ENCODE measurements at regions not wholly inside any gene's neighbourhood (a gene's known extent, or its start where the extent isn't known, plus 50 kb on each side); places are given as distances from the start of the nearest gene placed in this dataset.

- POLR2A ChIA-PET (ENCODE audit: unreplicated experiment), result no interaction called here
These were observed 1029.1 kb upstream of the MANEA start for GRCh38 chr6:94548201-94548600.

GRCh38 chr6:94535798-94536197, 1041.5 kb upstream of the MANEA start:
- Histone ChIP-seq H3K4me1 (replicated peaks; ENCODE audit: insufficient read depth) (no peaks in the 10 kb centered on the region), H3K36me3 (ENCODE audit: low read depth) (no peaks in the 10 kb centered on the region), H4K20me1 (ENCODE audit: insufficient read depth) (no peaks in the 10 kb centered on the region), H3K9me2 (ENCODE audit: insufficient read depth) (no peaks in the 10 kb centered on the region), H3K79me2 (ENCODE audit: low read depth) (no peaks in the 10 kb centered on the region), H3F3A (ENCODE audit: insufficient read depth, low read depth) (no peaks in the 10 kb centered on the region), H3K27me3 (ENCODE audit: insufficient read depth, low read depth) (no peaks in the 10 kb centered on the region), H3K4me3 (no peak overlapping the region), H3K4me2 (no peak overlapping the region), H2AFZ (no peak overlapping the region), H3K9me3 (ENCODE audit: insufficient read depth, low read depth) (no peaks in the 10 kb centered on the region; the same call in 1 of the 2 replicates), H3K27ac (no peak overlapping the region)
- BruUV-seq (replicated peaks), result no TSS peak
- TF ChIP-seq, protein P1, sequence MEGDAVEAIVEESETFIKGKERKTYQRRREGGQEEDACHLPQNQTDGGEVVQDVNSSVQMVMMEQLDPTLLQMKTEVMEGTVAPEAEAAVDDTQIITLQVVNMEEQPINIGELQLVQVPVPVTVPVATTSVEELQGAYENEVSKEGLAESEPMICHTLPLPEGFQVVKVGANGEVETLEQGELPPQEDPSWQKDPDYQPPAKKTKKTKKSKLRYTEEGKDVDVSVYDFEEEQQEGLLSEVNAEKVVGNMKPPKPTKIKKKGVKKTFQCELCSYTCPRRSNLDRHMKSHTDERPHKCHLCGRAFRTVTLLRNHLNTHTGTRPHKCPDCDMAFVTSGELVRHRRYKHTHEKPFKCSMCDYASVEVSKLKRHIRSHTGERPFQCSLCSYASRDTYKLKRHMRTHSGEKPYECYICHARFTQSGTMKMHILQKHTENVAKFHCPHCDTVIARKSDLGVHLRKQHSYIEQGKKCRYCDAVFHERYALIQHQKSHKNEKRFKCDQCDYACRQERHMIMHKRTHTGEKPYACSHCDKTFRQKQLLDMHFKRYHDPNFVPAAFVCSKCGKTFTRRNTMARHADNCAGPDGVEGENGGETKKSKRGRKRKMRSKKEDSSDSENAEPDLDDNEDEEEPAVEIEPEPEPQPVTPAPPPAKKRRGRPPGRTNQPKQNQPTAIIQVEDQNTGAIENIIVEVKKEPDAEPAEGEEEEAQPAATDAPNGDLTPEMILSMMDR (conservative IDR thresholded peaks at IDR 0.05), result no peak
- no peak for TF ChIP-seq EZH2 (IDR thresholded peaks at IDR 0.05; ENCODE audit: low read depth)
- DNase-seq, result no peak
- ChIA-PET CTCF (no interaction called here), POLR2A (ENCODE audit: unreplicated experiment) (no interaction called here)
- intact Hi-C loops (cut with micrococcal nuclease; ENCODE audit: unreplicated experiment), result no loop called here

More at GRCh38 chr6:94548201-94548600, 1029.1 kb upstream of the MANEA start:
- H2AFZ ChIP-seq, result no peak overlapping the region
- no peaks in the 10 kb centered on the region for H3K27me3 ChIP-seq (ENCODE audit: insufficient read depth, low read depth)
- H3K27ac ChIP-seq, result no peak overlapping the region
- no peak overlapping the region for H3K4me3 ChIP-seq
- H3K4me2 ChIP-seq, result no peak overlapping the region
- no peaks in the 10 kb centered on the region for H3K36me3 ChIP-seq (ENCODE audit: low read depth)
- H4K20me1 ChIP-seq (ENCODE audit: insufficient read depth), result no peaks in the 10 kb centered on the region
- no peaks in the 10 kb centered on the region for H3K4me1 ChIP-seq (replicated peaks; ENCODE audit: insufficient read depth)
- H3K9me3 ChIP-seq (ENCODE audit: insufficient read depth, low read depth), result no peaks in the 10 kb centered on the region
- no peaks in the 10 kb centered on the region for H3K9me2 ChIP-seq (ENCODE audit: insufficient read depth)
- no peaks in the 10 kb centered on the region for H3F3A ChIP-seq (ENCODE audit: insufficient read depth, low read depth)
- intact Hi-C loops (cut with micrococcal nuclease; ENCODE audit: unreplicated experiment), result no loop called here
- no peak for DNase-seq
- BruUV-seq (replicated peaks), result no TSS peak
- CTCF ChIA-PET, result no interaction called here
- H3K79me2 ChIP-seq (ENCODE audit: low read depth), result no peaks in the 10 kb centered on the region
- no peak for TF ChIP-seq EZH2 (IDR thresholded peaks at IDR 0.05; ENCODE audit: low read depth)
- TF ChIP-seq, protein P1 (conservative IDR thresholded peaks at IDR 0.05), result no peak

GRCh38 chr6:94511502-94512088, 1065.7 kb upstream of the MANEA start:
- Histone ChIP-seq H2AFZ (no peak overlapping the region), H3K36me3 (ENCODE audit: low read depth) (no peaks in the 10 kb centered on the region), H3K27ac (no peak overlapping the region), H3K79me2 (ENCODE audit: low read depth) (no peaks in the 10 kb centered on the region), H3F3A (ENCODE audit: insufficient read depth, low read depth) (no peaks in the 10 kb centered on the region), H3K4me1 (replicated peaks; ENCODE audit: insufficient read depth) (no peaks in the 10 kb centered on the region), H3K9me2 (ENCODE audit: insufficient read depth) (no peaks in the 10 kb centered on the region; the same call in 1 of the 2 replicates), H3K27me3 (ENCODE audit: insufficient read depth, low read depth) (no peaks in the 10 kb centered on the region), H4K20me1 (ENCODE audit: insufficient read depth) (no peaks in the 10 kb centered on the region), H3K9me3 (ENCODE audit: insufficient read depth, low read depth) (no peaks in the 10 kb centered on the region), H3K4me3 (no peak overlapping the region), H3K4me2 (no peak overlapping the region)
- intact Hi-C loops (cut with micrococcal nuclease; ENCODE audit: unreplicated experiment), result no loop called here
- TF ChIP-seq, protein P1 (conservative IDR thresholded peaks at IDR 0.05), result no peak
- no peak for TF ChIP-seq EZH2 (IDR thresholded peaks at IDR 0.05; ENCODE audit: low read depth)
- no peak for DNase-seq
- BruUV-seq (replicated peaks), result no TSS peak
- POLR2A ChIA-PET (ENCODE audit: unreplicated experiment), result no interaction called here
- CTCF ChIA-PET, result no interaction called here
